ENCODE measurements at regions not wholly inside any gene's neighbourhood (a gene's known extent, or its start where the extent isn't known, plus 50 kb on each side); places are given as distances from the start of the nearest gene placed in this dataset.

- ChIA-PET CTCF (no interaction called here), POLR2A (no interaction called here)
- no peak for DNase-seq (ENCODE audit: extremely low spot score)
- TF ChIP-seq CTCF (IDR thresholded peaks at IDR 0.05; ENCODE audit: control extremely low read depth, extremely low read depth, low read depth, missing control alignments) = no peak
Measured at GRCh38 chr2:212592695-212593094, 54.1 kb upstream of the ERBB4 start.
